Liver (tissue), 8 donors: ENCODE measurements at regions not wholly inside any gene's neighbourhood (a gene's known extent, or its start where the extent isn't known, plus 50 kb on each side); places are given as distances from the start of the nearest gene placed in this dataset.
"Not testable (repeated sequence)": the region's sequence is repeated elsewhere in the genome, so short reads cannot be mapped to it uniquely, and the experiment has no call there.

Source experiments
- DNase-seq: peaks from one replicate; pipeline ENCODE4 v3.0.0-alpha.2; 2017; ENCODE audit warnings: low spot score
- H3K27ac ChIP-seq, 2 donors: one replicate each; pipeline ENCODE4 v1.7.0; 2013; ENCODE audit warnings: inconsistent platforms in 2 of 2, low read length in 2 of 2, control low read depth in 1 of 2, low read depth in 1 of 2, mild to moderate bottlenecking in 1 of 2
- H3K27me3 ChIP-seq, 4 donors: one replicate each; pipeline versions ENCODE4 v1.6.1 to v1.7.0; 2013; ENCODE audit warnings: low read length in 3 of 4, inconsistent platforms in 1 of 4, mild to moderate bottlenecking in 1 of 4, moderate library complexity in 1 of 4; ENCODE audit not compliant: control insufficient read depth in 4 of 4, insufficient read depth in 4 of 4
- H3K36me3 ChIP-seq, 4 donors: one replicate each; pipeline versions ENCODE4 v1.6.1 to v1.7.0; 2013; ENCODE audit warnings: low read length in 3 of 4, mild to moderate bottlenecking in 3 of 4, low read depth in 1 of 4, moderate library complexity in 1 of 4; ENCODE audit not compliant: control insufficient read depth in 4 of 4, insufficient read depth in 3 of 4
- H3K4me1 ChIP-seq, 4 donors: one replicate each; pipeline versions ENCODE4 v1.6.1 to v1.7.0; 2013; ENCODE audit warnings: low read length in 3 of 4, mild to moderate bottlenecking in 3 of 4, moderate library complexity in 1 of 4; ENCODE audit not compliant: control insufficient read depth in 4 of 4, insufficient read depth in 4 of 4
- H3K4me3 ChIP-seq, 3 donors: one replicate each; pipeline versions ENCODE4 v1.6.1 to v1.7.0; 2013; ENCODE audit warnings: low read length in 3 of 3, control low read depth in 1 of 3, low read depth in 1 of 3, mild to moderate bottlenecking in 1 of 3
- H3K9ac ChIP-seq, 2 donors: one replicate each; pipeline ENCODE4 v1.7.0; 2013; ENCODE audit warnings: low read length in 2 of 2, mild to moderate bottlenecking in 2 of 2, moderate library complexity in 2 of 2, control low read depth in 1 of 2, low read depth in 1 of 2
- H3K9me3 ChIP-seq, 4 donors: one replicate each; pipeline versions ENCODE4 v1.6.1 to v1.7.0; 2013; ENCODE audit warnings: low read length in 3 of 4; ENCODE audit not compliant: control insufficient read depth in 4 of 4
- EGR1 ChIP-seq, 2 donors: IDR thresholded peaks; 2 replicates each; pipeline ENCODE4 v1.6.1; 2016 to 2018; ENCODE audit warnings: antibody characterized with exemption in 2 of 2, low read depth in 2 of 2
- FOXA1 ChIP-seq: IDR thresholded peaks from 2 replicates; pipeline ENCODE4 v1.6.1; 2016; ENCODE audit warnings: antibody characterized with exemption
- FOXA2 ChIP-seq: IDR thresholded peaks from 2 replicates; pipeline ENCODE4 v1.6.1; 2016; ENCODE audit warnings: antibody characterized with exemption
- GABPA ChIP-seq, 2 donors: IDR thresholded peaks in 1 of 2; conservative IDR thresholded peaks in 1 of 2; 2 replicates each; pipeline ENCODE4 v1.6.1; 2016; ENCODE audit warnings: antibody characterized with exemption in 2 of 2, mild to moderate bottlenecking in 1 of 2, moderate library complexity in 1 of 2
- HNF4A ChIP-seq, 2 donors: conservative IDR thresholded peaks; 2 replicates each; pipeline ENCODE4 v1.6.1; 2016; ENCODE audit warnings: antibody characterized with exemption in 2 of 2, mild to moderate bottlenecking in 2 of 2
- HNF4G ChIP-seq: IDR thresholded peaks from 2 replicates; pipeline ENCODE4 v1.6.1; 2016; ENCODE audit warnings: antibody characterized with exemption
- JUND ChIP-seq, 2 donors: IDR thresholded peaks; 2 replicates each; pipeline ENCODE4 v1.6.1; 2016; ENCODE audit warnings: antibody characterized with exemption in 2 of 2
- NR2F2 ChIP-seq: IDR thresholded peaks from 2 replicates; pipeline ENCODE4 v1.6.1; 2016; ENCODE audit warnings: antibody characterized with exemption
- RAD21 ChIP-seq, 2 donors: IDR thresholded peaks; 2 replicates each; pipeline ENCODE4 v1.6.1; 2016; ENCODE audit warnings: antibody characterized with exemption in 2 of 2, mild to moderate bottlenecking in 2 of 2
- REST ChIP-seq: IDR thresholded peaks from 2 replicates; pipeline ENCODE4 v1.6.1; 2016; ENCODE audit warnings: antibody characterized with exemption, mild to moderate bottlenecking
- RXRA ChIP-seq, 2 donors: IDR thresholded peaks; 2 replicates each; pipeline ENCODE4 v1.6.1; 2017 to 2018; ENCODE audit warnings: antibody characterized with exemption in 2 of 2, mild to moderate bottlenecking in 1 of 2
- SP1 ChIP-seq: IDR thresholded peaks from 2 replicates; pipeline ENCODE4 v1.6.1; 2018; ENCODE audit warnings: antibody characterized with exemption, mild to moderate bottlenecking
- TAF1 ChIP-seq: conservative IDR thresholded peaks from 2 replicates; pipeline ENCODE4 v1.6.1; 2016; ENCODE audit warnings: antibody characterized with exemption, mild to moderate bottlenecking
- YY1 ChIP-seq: IDR thresholded peaks from 2 replicates; pipeline ENCODE4 v1.6.1; 2016; ENCODE audit warnings: antibody characterized with exemption, mild to moderate bottlenecking
- ZBTB33 ChIP-seq: IDR thresholded peaks from 2 replicates; pipeline ENCODE4 v1.6.1; 2016; ENCODE audit warnings: antibody characterized with exemption
- WGBS: extraction: QIAGEN DNeasy Blood & Tissue Kit; methylation state at CpG from one replicate; pipeline ENCODE4 v1.1.7; 2013; 5-methylcytosine and 5-hydroxymethylcytosine counted together
- TF ChIP-seq, protein P1 (sequence below): fragments of 150-350 bp; IDR thresholded peaks from 2 replicates; pipeline ENCODE4 v1.5.1; 2017; ENCODE audit warnings: improper control_type of control experiment, low read depth, low read length; ENCODE audit not compliant: missing input control
- TF ChIP-seq, protein P2 (sequence below): IDR thresholded peaks from 2 replicates; pipeline ENCODE4 v1.6.1; 2016; ENCODE audit warnings: antibody characterized with exemption
- TF ChIP-seq, protein P3 (sequence below): IDR thresholded peaks from 2 replicates; pipeline ENCODE4 v1.6.1; 2016; ENCODE audit warnings: antibody characterized with exemption
- donor health status: healthy.
- donor health status: healthy.
- donor health status: healthy.
- donor health status: healthy.
- donor health status: healthy.

DNA sequence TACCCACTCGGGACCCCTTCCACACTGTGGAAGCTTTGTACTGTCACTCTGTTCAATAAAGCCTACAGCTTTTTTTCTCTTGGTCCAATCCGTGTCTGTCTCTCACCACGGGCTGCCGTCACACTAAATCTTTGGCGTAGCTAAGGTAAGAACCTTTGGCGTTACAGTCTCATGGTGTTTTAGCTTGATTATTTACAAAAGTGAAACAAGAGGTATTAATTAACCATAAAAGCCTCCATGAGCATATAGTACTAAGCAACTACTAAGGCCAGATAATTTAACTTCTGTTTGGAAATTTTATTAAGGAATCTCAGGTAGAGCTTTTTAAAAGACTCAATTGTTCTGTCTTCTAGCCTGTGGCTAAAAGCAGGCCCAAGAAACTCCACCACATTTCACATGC, 370.7 kb upstream of the TRPC7 start:
- DNase-seq, result no peak
- Histone ChIP-seq H3K4me1 (no peaks in the 10 kb centered on the region), H3K36me3 (no peaks in the 10 kb centered on the region), H3K27me3 (peaks cover 0 to 5% (median 0%) of the 10 kb centered on the region in 4 donors), H3K4me3 (no peak overlapping the region), H3K27ac (no peak overlapping the region), H3K9me3 (peaks cover 0 to 3% (median 0%) of the 10 kb centered on the region in 4 donors), H3K9ac (no peak overlapping the region)
- no peak for TF ChIP-seq GABPA (IDR thresholded peaks at IDR 0.05 in 1 of 2, conservative IDR thresholded peaks at IDR 0.05 in 1 of 2)
- TF ChIP-seq RXRA (IDR thresholded peaks at IDR 0.05), result no peak
- TF ChIP-seq REST, result no peak
- TF ChIP-seq, protein P1, sequence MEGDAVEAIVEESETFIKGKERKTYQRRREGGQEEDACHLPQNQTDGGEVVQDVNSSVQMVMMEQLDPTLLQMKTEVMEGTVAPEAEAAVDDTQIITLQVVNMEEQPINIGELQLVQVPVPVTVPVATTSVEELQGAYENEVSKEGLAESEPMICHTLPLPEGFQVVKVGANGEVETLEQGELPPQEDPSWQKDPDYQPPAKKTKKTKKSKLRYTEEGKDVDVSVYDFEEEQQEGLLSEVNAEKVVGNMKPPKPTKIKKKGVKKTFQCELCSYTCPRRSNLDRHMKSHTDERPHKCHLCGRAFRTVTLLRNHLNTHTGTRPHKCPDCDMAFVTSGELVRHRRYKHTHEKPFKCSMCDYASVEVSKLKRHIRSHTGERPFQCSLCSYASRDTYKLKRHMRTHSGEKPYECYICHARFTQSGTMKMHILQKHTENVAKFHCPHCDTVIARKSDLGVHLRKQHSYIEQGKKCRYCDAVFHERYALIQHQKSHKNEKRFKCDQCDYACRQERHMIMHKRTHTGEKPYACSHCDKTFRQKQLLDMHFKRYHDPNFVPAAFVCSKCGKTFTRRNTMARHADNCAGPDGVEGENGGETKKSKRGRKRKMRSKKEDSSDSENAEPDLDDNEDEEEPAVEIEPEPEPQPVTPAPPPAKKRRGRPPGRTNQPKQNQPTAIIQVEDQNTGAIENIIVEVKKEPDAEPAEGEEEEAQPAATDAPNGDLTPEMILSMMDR, result no peak
- TF ChIP-seq FOXA2, result no peak
- TF ChIP-seq HNF4A (conservative IDR thresholded peaks at IDR 0.05), result no peak
- TF ChIP-seq ZBTB33, result no peak
- TF ChIP-seq, protein P2, sequence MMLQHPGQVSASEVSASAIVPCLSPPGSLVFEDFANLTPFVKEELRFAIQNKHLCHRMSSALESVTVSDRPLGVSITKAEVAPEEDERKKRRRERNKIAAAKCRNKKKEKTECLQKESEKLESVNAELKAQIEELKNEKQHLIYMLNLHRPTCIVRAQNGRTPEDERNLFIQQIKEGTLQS, result no peak
- no peak for TF ChIP-seq TAF1
- no peak for TF ChIP-seq JUND (IDR thresholded peaks at IDR 0.05)
- TF ChIP-seq, protein P3, sequence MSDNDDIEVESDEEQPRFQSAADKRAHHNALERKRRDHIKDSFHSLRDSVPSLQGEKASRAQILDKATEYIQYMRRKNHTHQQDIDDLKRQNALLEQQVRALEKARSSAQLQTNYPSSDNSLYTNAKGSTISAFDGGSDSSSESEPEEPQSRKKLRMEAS, result no peak
- no peak for TF ChIP-seq YY1
- TF ChIP-seq HNF4G, result no peak
- no peak for TF ChIP-seq SP1
- TF ChIP-seq EGR1 (IDR thresholded peaks at IDR 0.05; ENCODE audit: low read depth in 2 of 2), result no peak
- no peak for TF ChIP-seq FOXA1
- no peak for TF ChIP-seq NR2F2
- no peak for TF ChIP-seq RAD21 (IDR thresholded peaks at IDR 0.05)
- 40% methylated on average over 6 of the region's 6 CpGs for WGBS

GRCh38 chr5:136735611-136736010, 370.3 kb upstream of the TRPC7 start:
- not testable (repeated sequence) for H3K4me1 ChIP-seq, DNase-seq, H3K9me3 ChIP-seq, H3K27me3 ChIP-seq, H3K9ac ChIP-seq, H3K27ac ChIP-seq, H3K36me3 ChIP-seq, H3K4me3 ChIP-seq
- 28% methylated on average over 4 of the region's 4 CpGs for WGBS
